CD4-positive, CD25-positive, alpha-beta regulatory T cell (primary cell): ENCODE measurements at regions not wholly inside any gene's neighbourhood (a gene's known extent, or its start where the extent isn't known, plus 50 kb on each side); places are given as distances from the start of the nearest gene placed in this dataset.

Experiments
- ATAC-seq, 2 donors: fragments of 150-1000 bp; cut with Tn5 transposase; one replicate each; pipeline ENCODE4 v1.10.0; 2021; ENCODE audit warnings: low read depth in 2 of 2, moderate number of reproducible peaks in 2 of 2, moderate library complexity in 1 of 2
- DNase-seq, 3 donors: peaks; one replicate each; pipeline versions ENCODE4 v3.0.0 to v3.0.0-alpha.2; 2012 to 2022; ENCODE audit warnings: mixed read lengths in 1 of 3
- H3K27ac ChIP-seq: one replicate; pipeline ENCODE4 v1.7.0; 2013; ENCODE audit warnings: mild to moderate bottlenecking, low read length; ENCODE audit not compliant: insufficient read depth, poor library complexity, severe bottlenecking
- H3K27me3 ChIP-seq: one replicate; pipeline ENCODE4 v1.7.0; 2013; ENCODE audit warnings: low read length; ENCODE audit not compliant: control insufficient read depth, insufficient read depth
- H3K36me3 ChIP-seq: one replicate; pipeline ENCODE4 v1.7.0; 2013; ENCODE audit warnings: mild to moderate bottlenecking, low read length, moderate library complexity; ENCODE audit not compliant: control insufficient read depth, insufficient read depth
- H3K4me1 ChIP-seq: 2 replicates; pipeline ENCODE4 v1.7.0; 2013; ENCODE audit warnings: mild to moderate bottlenecking, low read length; ENCODE audit not compliant: insufficient read depth, control insufficient read depth, poor library complexity, severe bottlenecking
- H3K4me3 ChIP-seq: one replicate; pipeline ENCODE4 v1.7.0; 2013; ENCODE audit warnings: low read depth, mild to moderate bottlenecking, low read length, moderate library complexity
- H3K9me3 ChIP-seq, 2 experiments: 1 replicate in 1 of 2; 2 replicates in 1 of 2; pipeline ENCODE4 v1.7.0; 2013; ENCODE audit warnings: low read length in 2 of 2, mild to moderate bottlenecking in 1 of 2, moderate library complexity in 1 of 2; ENCODE audit not compliant: control insufficient read depth in 2 of 2
- H3K27ac Mint-ChIP-seq, 3 donors: one replicate each; pipeline ENCODE4 v1.8.0; 2020 to 2022; ENCODE audit warnings: mild to moderate bottlenecking in 3 of 3, mixed read lengths in 3 of 3, moderate library complexity in 2 of 3
- H3K27me3 Mint-ChIP-seq: one replicate; pipeline ENCODE4 v1.8.0; 2022; ENCODE audit warnings: mild to moderate bottlenecking, mixed read lengths
- H3K36me3 Mint-ChIP-seq: one replicate; pipeline ENCODE4 v1.8.0; 2020; ENCODE audit warnings: mixed read lengths
- H3K4me1 Mint-ChIP-seq, 4 donors: one replicate each; pipeline ENCODE4 v1.8.0; 2020 to 2022; ENCODE audit warnings: mixed read lengths in 4 of 4, mild to moderate bottlenecking in 1 of 4
- H3K4me3 Mint-ChIP-seq, 4 donors: one replicate each; pipeline ENCODE4 v1.8.0; 2020 to 2022; ENCODE audit warnings: mild to moderate bottlenecking in 4 of 4, mixed read lengths in 4 of 4, moderate library complexity in 3 of 4
- H3K9me3 Mint-ChIP-seq, 7 donors: one replicate each; pipeline ENCODE4 v1.8.0; 2020 to 2022; ENCODE audit warnings: mixed read lengths in 7 of 7, mild to moderate bottlenecking in 3 of 7, moderate library complexity in 2 of 7

DNA sequence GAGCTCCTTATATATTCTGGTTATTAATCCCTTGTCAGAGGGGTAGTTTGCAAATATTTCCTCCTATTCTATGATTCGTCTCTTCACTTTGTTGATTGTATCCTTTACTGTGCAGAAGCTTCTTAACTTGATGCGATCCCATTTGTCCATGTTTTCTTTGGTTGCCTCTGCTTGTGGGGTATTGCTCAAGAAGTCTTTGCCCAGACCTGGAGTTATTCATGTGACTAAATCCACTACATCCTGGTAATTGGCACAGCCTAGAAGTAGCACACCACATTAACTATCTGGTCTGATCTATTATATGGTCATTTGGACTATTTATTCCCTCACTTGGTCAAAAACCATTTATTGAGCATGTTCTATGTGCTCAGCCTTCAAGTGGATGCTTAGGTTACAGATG lies 164.8 kb upstream of the ATP11B start:
- no peak overlapping the region for H3K4me3 Mint-ChIP-seq
- no peaks in the 10 kb centered on the region for H3K4me1 Mint-ChIP-seq
- no peaks in the 10 kb centered on the region for H3K36me3 ChIP-seq
- H3K4me1 ChIP-seq = no peaks in the 10 kb centered on the region
- DNase-seq (no peak), ATAC-seq (no peak)
- peaks cover 12% of the 10 kb centered on the region for H3K27me3 Mint-ChIP-seq
- H3K36me3 Mint-ChIP-seq = no peaks in the 10 kb centered on the region
- no peak overlapping the region for H3K4me3 ChIP-seq
- H3K27ac Mint-ChIP-seq = no peak overlapping the region
- H3K9me3 Mint-ChIP-seq = peaks cover 0 to 4% (median 0%) of the 10 kb centered on the region in 7 donors
- peaks cover 2% of the 10 kb centered on the region for H3K27me3 ChIP-seq
- H3K9me3 ChIP-seq = no peaks in the 10 kb centered on the region
- no peak overlapping the region for H3K27ac ChIP-seq

DNA sequence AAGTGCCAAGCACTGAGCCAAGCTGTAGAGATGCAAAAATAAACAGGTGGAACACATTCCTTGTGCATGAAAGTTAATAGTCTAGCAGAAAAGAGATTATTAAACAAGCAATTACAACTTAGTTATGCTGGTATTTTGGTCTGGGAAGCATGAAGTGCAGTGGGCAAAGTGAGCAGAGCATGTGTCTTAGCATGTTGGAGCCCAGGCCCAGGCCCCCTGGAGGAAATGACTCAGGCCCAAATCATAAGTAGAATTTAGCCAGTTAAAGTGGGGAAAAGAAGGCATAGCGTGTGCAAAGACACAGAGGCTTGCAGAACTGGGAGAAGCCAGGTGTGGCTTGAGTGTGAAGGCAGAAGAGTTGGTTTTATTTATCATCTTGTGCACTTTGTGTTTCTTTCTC lies 163.8 kb upstream of the ATP11B start:
- no peak overlapping the region for H3K4me3 ChIP-seq
- H3K27me3 Mint-ChIP-seq = peaks cover 12% of the 10 kb centered on the region
- no peak for ATAC-seq
- no peaks in the 10 kb centered on the region for H3K4me1 Mint-ChIP-seq
- H3K27me3 ChIP-seq = peaks cover 2% of the 10 kb centered on the region
- H3K9me3 Mint-ChIP-seq = peaks cover 0 to 4% (median 0%) of the 10 kb centered on the region in 7 donors
- H3K4me3 Mint-ChIP-seq = no peak overlapping the region
- H3K9me3 ChIP-seq = no peaks in the 10 kb centered on the region
- H3K27ac ChIP-seq = no peak overlapping the region
- DNase-seq = no peak
- no peaks in the 10 kb centered on the region for H3K4me1 ChIP-seq
- H3K27ac Mint-ChIP-seq = no peak overlapping the region
- no peaks in the 10 kb centered on the region for H3K36me3 Mint-ChIP-seq
- H3K36me3 ChIP-seq = no peaks in the 10 kb centered on the region

GRCh38 chr3:182631183-182632076 lies 161.9 kb upstream of the ATP11B start:
- H3K9me3 Mint-ChIP-seq = peaks cover 0 to 4% (median 0%) of the 10 kb centered on the region in 7 donors
- no peaks in the 10 kb centered on the region for H3K9me3 ChIP-seq
- H3K36me3 ChIP-seq = no peaks in the 10 kb centered on the region
- ATAC-seq (no peak), DNase-seq (no peak)
- no peak overlapping the region for H3K4me3 Mint-ChIP-seq
- H3K4me3 ChIP-seq = no peak overlapping the region
- H3K4me1 Mint-ChIP-seq = no peaks in the 10 kb centered on the region
- no peaks in the 10 kb centered on the region for H3K36me3 Mint-ChIP-seq
- H3K27me3 Mint-ChIP-seq = peaks cover 9% of the 10 kb centered on the region
- H3K27ac Mint-ChIP-seq = peak overlapping the region in 1 of 3 donors; percentile 33
- H3K4me1 ChIP-seq = no peaks in the 10 kb centered on the region
- H3K27ac ChIP-seq = no peak overlapping the region
- H3K27me3 ChIP-seq = peaks cover 2% of the 10 kb centered on the region

- Mint-ChIP-seq H3K27me3 (peaks cover 7% of the 10 kb centered on the region), H3K4me3 (no peak overlapping the region), H3K4me1 (no peaks in the 10 kb centered on the region), H3K27ac (no peak overlapping the region), H3K9me3 (peaks cover 0 to 4% (median 0%) of the 10 kb centered on the region in 7 donors), H3K36me3 (no peaks in the 10 kb centered on the region)
- no peak overlapping the region for H3K27ac ChIP-seq
- no peak overlapping the region for H3K4me3 ChIP-seq
- DNase-seq (no peak), ATAC-seq (no peak)
- peaks cover 2% of the 10 kb centered on the region for H3K27me3 ChIP-seq
- H3K9me3 ChIP-seq = no peaks in the 10 kb centered on the region
- no peaks in the 10 kb centered on the region for H3K4me1 ChIP-seq
- no peaks in the 10 kb centered on the region for H3K36me3 ChIP-seq
Measured at GRCh38 chr3:182632077-182632393, 161.3 kb upstream of the ATP11B start.

GRCh38 chr3:182633186-182633585 lies 160.1 kb upstream of the ATP11B start:
- DNase-seq (no peak), ATAC-seq (no peak)
- peaks cover 0 to 4% (median 0%) of the 10 kb centered on the region in 7 donors for H3K9me3 Mint-ChIP-seq
- Histone ChIP-seq H3K27ac (no peak overlapping the region), H3K9me3 (no peaks in the 10 kb centered on the region), H3K4me3 (no peak overlapping the region), H3K36me3 (no peaks in the 10 kb centered on the region), H3K27me3 (no peaks in the 10 kb centered on the region), H3K4me1 (no peaks in the 10 kb centered on the region)
- H3K4me1 Mint-ChIP-seq = no peaks in the 10 kb centered on the region
- peaks cover 7% of the 10 kb centered on the region for H3K27me3 Mint-ChIP-seq
- H3K27ac Mint-ChIP-seq = no peak overlapping the region
- H3K36me3 Mint-ChIP-seq = no peaks in the 10 kb centered on the region
- H3K4me3 Mint-ChIP-seq = no peak overlapping the region

DNA sequence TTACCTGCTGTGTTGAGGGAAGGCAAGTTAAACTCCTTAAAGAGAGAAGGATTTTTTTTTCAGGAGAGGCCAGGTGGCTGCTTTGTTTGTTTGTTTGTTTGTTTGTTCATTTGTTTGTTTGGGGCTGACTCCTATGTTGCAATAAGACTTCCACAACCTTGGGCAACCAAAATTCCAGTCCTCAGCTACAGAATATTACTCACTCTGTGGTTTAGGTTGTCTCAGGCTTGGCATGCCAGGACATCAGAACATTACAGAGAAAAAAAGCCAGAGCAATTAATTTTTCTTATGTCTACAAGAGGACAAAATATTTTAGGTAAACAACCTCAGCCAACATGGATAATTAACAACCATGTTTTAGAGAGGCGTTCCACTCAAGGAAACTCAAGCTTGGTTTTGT lies 156.7 kb upstream of the ATP11B start:
- H3K4me3 ChIP-seq = no peak overlapping the region
- H3K27ac ChIP-seq = no peak overlapping the region
- no peaks in the 10 kb centered on the region for H3K9me3 ChIP-seq
- Mint-ChIP-seq H3K27me3 (peaks cover under 1% of the 10 kb centered on the region), H3K9me3 (peaks cover 0 to 4% (median 0%) of the 10 kb centered on the region in 7 donors), H3K4me1 (no peaks in the 10 kb centered on the region), H3K4me3 (no peak overlapping the region), H3K27ac (no peak overlapping the region), H3K36me3 (no peaks in the 10 kb centered on the region)
- H3K36me3 ChIP-seq = no peaks in the 10 kb centered on the region
- H3K27me3 ChIP-seq = no peaks in the 10 kb centered on the region
- DNase-seq (no peak), ATAC-seq (no peak)
- no peaks in the 10 kb centered on the region for H3K4me1 ChIP-seq

DNA sequence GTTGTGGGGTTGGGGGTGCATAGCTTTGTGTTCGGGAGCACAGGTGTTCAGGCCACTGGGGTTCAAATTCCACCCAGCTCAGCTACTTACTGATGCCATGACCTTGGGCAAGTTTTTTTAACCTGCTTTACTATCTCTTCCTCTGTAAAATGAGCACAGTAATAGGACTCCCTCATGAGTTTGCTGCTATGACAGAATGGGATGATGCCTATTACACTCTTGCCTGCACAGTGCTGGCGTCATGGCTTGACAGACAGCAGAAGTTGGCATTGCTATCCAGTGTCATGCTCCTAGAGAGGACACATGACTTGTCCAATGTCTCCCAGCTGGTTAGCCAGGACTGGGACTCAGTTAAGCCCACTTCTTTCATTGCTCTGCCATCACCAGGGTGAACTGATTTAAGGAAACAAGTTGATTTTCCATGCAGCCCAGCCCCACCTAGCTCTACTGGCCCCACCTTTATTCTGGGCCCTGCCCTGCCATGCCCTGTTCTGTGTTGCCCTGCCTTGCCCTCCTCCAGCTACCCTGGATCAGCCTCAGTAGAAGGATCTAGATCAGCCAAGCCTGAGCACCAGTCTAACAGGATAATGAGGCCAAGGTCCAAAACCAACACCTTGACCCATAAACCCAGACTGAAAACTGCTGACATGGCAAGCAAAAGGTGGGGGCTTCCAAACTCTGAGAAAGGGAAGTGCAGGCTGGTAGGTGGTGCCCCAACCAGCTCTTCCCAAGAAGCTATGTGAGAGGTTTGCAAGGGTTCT lies 155.8 kb upstream of the ATP11B start:
- H3K27ac ChIP-seq = no peak overlapping the region
- Mint-ChIP-seq H3K27me3 (no peaks in the 10 kb centered on the region), H3K36me3 (no peaks in the 10 kb centered on the region), H3K4me3 (no peak overlapping the region), H3K27ac (no peak overlapping the region), H3K4me1 (no peaks in the 10 kb centered on the region), H3K9me3 (peaks cover 0 to 2% (median 0%) of the 10 kb centered on the region in 7 donors)
- H3K4me3 ChIP-seq = no peak overlapping the region
- no peaks in the 10 kb centered on the region for H3K36me3 ChIP-seq
- H3K4me1 ChIP-seq = no peaks in the 10 kb centered on the region
- H3K27me3 ChIP-seq = no peaks in the 10 kb centered on the region
- no peak for ATAC-seq
- H3K9me3 ChIP-seq = no peaks in the 10 kb centered on the region
- no peak for DNase-seq
